K562 (cell line): ENCODE measurements at regions not wholly inside any gene's neighbourhood (a gene's known extent, or its start where the extent isn't known, plus 50 kb on each side); places are given as distances from the start of the nearest gene placed in this dataset.

Source experiments
- ATAC-seq: fragments of 200-7000 bp; cut with Tn5 transposase; 3 replicates; pipeline ENCODE4 v1.9.1; 2020; ENCODE audit warnings: moderate library complexity
- BruUV-seq: library from RNA; stranded (reverse); fragments of 400-500 nt; replicated peaks from 2 replicates; lab custom pipeline; 2021; lab: Mats Ljungman, UMichigan
- CTCF ChIA-PET: fragments of 300-600 bp; formaldehyde crosslinking; extraction: SDS; loops from one replicate; lab custom pipeline; 2021; ENCODE audit warnings: low intra/inter-chr PET ratio; lab: Yijun Ruan, JAX
- POLR2A ChIA-PET: fragments of 300-600, 350-650 bp; sonication (Branson Sonifier 250); formaldehyde crosslinking; extraction: SDS; loops from one replicate; lab custom pipeline; 2021; ENCODE audit warnings: antibody characterized with exemption, inconsistent platforms; lab: Yijun Ruan, JAX
- DNase-seq, 4 experiments: peaks; one replicate each; pipeline versions ENCODE4 v3.0.0 to v3.0.0-alpha.2; 2011 to 2018; ENCODE audit warnings: low spot score in 3 of 4, mixed read lengths in 3 of 4; ENCODE audit errors: extremely low read depth in 1 of 4
- FAIRE-seq: peaks from 2 replicates; lab custom pipeline; 2011; peaks lifted over from hg19 to GRCh38; lab: Jason Lieb, UNC
- H2AFZ ChIP-seq: 2 replicates; pipeline ENCODE4 v1.6.0; 2011; ENCODE audit warnings: low read depth, low read length, control low read depth, inconsistent platforms
- H3K27ac ChIP-seq: fragments of 200-600 bp; 3 replicates; pipeline ENCODE4 v1.8.0; 2011; ENCODE audit warnings: low read depth, mild to moderate bottlenecking, control low read depth, inconsistent platforms, low read length, moderate library complexity, mixed read lengths; ENCODE audit errors: extremely low read depth
- H3K27me3 ChIP-seq, 2 experiments: fragments of 300-600 bp in 1 of 2; 2 replicates in 1 of 2; 3 replicates in 1 of 2; pipeline versions ENCODE4 v1.6.0 to v1.8.0; 2011; ENCODE audit warnings: inconsistent platforms in 2 of 2, low read length in 2 of 2, mild to moderate bottlenecking in 1 of 2, mixed read lengths in 1 of 2, moderate library complexity in 1 of 2; ENCODE audit not compliant: control insufficient read depth in 2 of 2, insufficient read depth in 2 of 2
- H3K36me3 ChIP-seq: fragments of 300-600 bp; 3 replicates; pipeline ENCODE4 v1.8.0; 2011; ENCODE audit warnings: mild to moderate bottlenecking, low read length, inconsistent platforms; ENCODE audit not compliant: control insufficient read depth, insufficient read depth
- H3K4me1 ChIP-seq, 2 experiments: fragments of 200-600 bp in 1 of 2; replicated peaks in 1 of 2; 2 replicates in 1 of 2; 3 replicates in 1 of 2; pipeline versions ENCODE4 v1.5.1 to v1.8.0; 2011; ENCODE audit warnings: inconsistent platforms in 2 of 2, low read length in 2 of 2, mild to moderate bottlenecking in 1 of 2, mixed read lengths in 1 of 2, moderate library complexity in 1 of 2; ENCODE audit not compliant: control insufficient read depth in 2 of 2, insufficient read depth in 2 of 2
- H3K4me2 ChIP-seq: 2 replicates; pipeline ENCODE4 v1.6.1; 2011; ENCODE audit warnings: low read length, control low read depth, inconsistent platforms, mixed read lengths; ENCODE audit not compliant: insufficient read depth
- H3K4me3 ChIP-seq: fragments of 200-600 bp; sonication (generic), shearing (Covaris generic); 2 replicates; pipeline ENCODE4 v1.5.1; 2016; ENCODE audit warnings: control low read depth, inconsistent platforms
- H3K79me2 ChIP-seq: fragments of 200-600 bp; 3 replicates; pipeline ENCODE4 v1.8.0; 2011; ENCODE audit warnings: low read length, inconsistent platforms; ENCODE audit not compliant: control insufficient read depth, insufficient read depth
- H3K9ac ChIP-seq, 2 experiments: 2 replicates each; pipeline versions ENCODE4 v1.6.0 to v1.6.1; 2011; ENCODE audit warnings: low read depth in 2 of 2, low read length in 2 of 2, control low read depth in 1 of 2, inconsistent platforms in 1 of 2, mild to moderate bottlenecking in 1 of 2, mixed read lengths in 1 of 2; ENCODE audit not compliant: insufficient read depth in 1 of 2
- H3K9me1 ChIP-seq: one replicate; pipeline ENCODE4 v1.6.0; 2011; ENCODE audit warnings: inconsistent platforms, mild to moderate bottlenecking, low read length, moderate library complexity; ENCODE audit not compliant: control insufficient read depth, insufficient read depth
- H3K9me3 ChIP-seq: replicated peaks from 2 replicates; pipeline ENCODE4 v1.5.1; 2011; ENCODE audit warnings: low read depth, low read length, inconsistent platforms; ENCODE audit not compliant: control insufficient read depth, insufficient read depth
- H4K20me1 ChIP-seq: replicated peaks from 2 replicates; pipeline ENCODE4 v1.6.1; 2011; ENCODE audit warnings: low read length, inconsistent platforms, mixed read lengths; ENCODE audit not compliant: control insufficient read depth, insufficient read depth
- KAT8 ChIP-seq: fragments of 450-650 bp; IDR thresholded peaks from 2 replicates; pipeline ENCODE4 v1.6.1; 2016; ENCODE audit warnings: low read depth, mild to moderate bottlenecking
- KDM1A ChIP-seq, 2 experiments: fragments of 450-650 bp; IDR thresholded peaks; 2 replicates each; pipeline ENCODE4 v1.6.1; 2016; ENCODE audit warnings: mild to moderate bottlenecking in 2 of 2
- MECOM ChIP-seq: fragments of 250-450 bp; sonication (Bioruptor Pico); IDR thresholded peaks from 2 replicates; pipeline ENCODE4 v1.8.0; 2022; ENCODE audit warnings: inconsistent platforms
- RFX1 ChIP-seq: fragments of 450-650 bp; IDR thresholded peaks from 2 replicates; pipeline ENCODE4 v1.6.1; 2016; ENCODE audit warnings: mild to moderate bottlenecking, moderate library complexity
- TCFL5 ChIP-seq: fragments of 250-450 bp; sonication (Bioruptor Pico); conservative IDR thresholded peaks from 2 replicates; pipeline ENCODE4 v1.6.1; 2021; ENCODE audit warnings: mild to moderate bottlenecking, moderate library complexity, matching md5 sums
- XRCC5 ChIP-seq: fragments of 200-400 bp; formaldehyde crosslinking; IDR thresholded peaks from 2 replicates; pipeline ENCODE4 v1.6.1; 2017; ENCODE audit warnings: low read depth, mild to moderate bottlenecking, low read length
- WGBS: fragments of 100-300 bp; shearing (Covaris generic); methylation state at CpG from one replicate; pipeline ENCODE4 v1.1.6; 2016; ENCODE audit warnings: low coverage, mixed read lengths; ENCODE audit not compliant: insufficient coverage; ENCODE audit errors: missing lambda C conversion rate; 5-methylcytosine and 5-hydroxymethylcytosine counted together
- in situ Hi-C: fragments of 300-500 bp; cut with MboI; formaldehyde crosslinking; loops from 4 replicates; pipeline ENCODE4 v1.15.0; 2018; ENCODE audit warnings: inconsistent platforms, mixed read lengths
- intact Hi-C: fragments of 100-400 bp; cut with micrococcal nuclease; formaldehyde crosslinking; loops from 2 replicates; pipeline ENCODE4 v1.14.2; 2022
- TF ChIP-seq, protein P1 (sequence below): fragments of 450-650 bp; IDR thresholded peaks from 2 replicates; pipeline ENCODE4 v1.6.1; 2016; ENCODE audit warnings: low read depth
- TF ChIP-seq, protein P2 (sequence below): IDR thresholded peaks from 3 replicates; pipeline ENCODE4 v1.6.1; 2011; ENCODE audit warnings: borderline replicate concordance, mild to moderate bottlenecking, moderate library complexity; ENCODE audit not compliant: insufficient read length; ENCODE audit errors: extremely low read depth
- TF ChIP-seq, protein P3 (sequence below): sonication (generic); IDR thresholded peaks from 2 replicates; pipeline ENCODE4 v1.6.1; 2016

DNA sequence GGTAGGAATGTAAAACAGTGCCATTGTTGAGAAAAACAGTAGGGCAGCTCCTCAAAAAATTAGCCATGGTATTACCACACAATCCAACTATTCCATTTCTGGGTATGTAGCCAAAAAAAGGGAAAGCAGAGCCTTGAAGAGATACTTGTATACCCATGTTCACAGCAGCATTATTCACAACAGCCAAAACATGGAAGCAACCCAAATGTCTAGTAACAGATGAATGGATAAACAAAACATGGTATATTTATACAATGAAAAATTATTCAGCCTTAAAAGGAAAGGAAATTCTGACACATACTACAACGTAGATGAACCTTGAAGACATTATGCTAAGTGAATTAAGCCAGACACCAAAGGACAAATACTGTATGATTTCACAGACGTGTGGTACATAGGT, 67.6 kb upstream of the GNG2 start (continued):
- TF ChIP-seq, protein P1, sequence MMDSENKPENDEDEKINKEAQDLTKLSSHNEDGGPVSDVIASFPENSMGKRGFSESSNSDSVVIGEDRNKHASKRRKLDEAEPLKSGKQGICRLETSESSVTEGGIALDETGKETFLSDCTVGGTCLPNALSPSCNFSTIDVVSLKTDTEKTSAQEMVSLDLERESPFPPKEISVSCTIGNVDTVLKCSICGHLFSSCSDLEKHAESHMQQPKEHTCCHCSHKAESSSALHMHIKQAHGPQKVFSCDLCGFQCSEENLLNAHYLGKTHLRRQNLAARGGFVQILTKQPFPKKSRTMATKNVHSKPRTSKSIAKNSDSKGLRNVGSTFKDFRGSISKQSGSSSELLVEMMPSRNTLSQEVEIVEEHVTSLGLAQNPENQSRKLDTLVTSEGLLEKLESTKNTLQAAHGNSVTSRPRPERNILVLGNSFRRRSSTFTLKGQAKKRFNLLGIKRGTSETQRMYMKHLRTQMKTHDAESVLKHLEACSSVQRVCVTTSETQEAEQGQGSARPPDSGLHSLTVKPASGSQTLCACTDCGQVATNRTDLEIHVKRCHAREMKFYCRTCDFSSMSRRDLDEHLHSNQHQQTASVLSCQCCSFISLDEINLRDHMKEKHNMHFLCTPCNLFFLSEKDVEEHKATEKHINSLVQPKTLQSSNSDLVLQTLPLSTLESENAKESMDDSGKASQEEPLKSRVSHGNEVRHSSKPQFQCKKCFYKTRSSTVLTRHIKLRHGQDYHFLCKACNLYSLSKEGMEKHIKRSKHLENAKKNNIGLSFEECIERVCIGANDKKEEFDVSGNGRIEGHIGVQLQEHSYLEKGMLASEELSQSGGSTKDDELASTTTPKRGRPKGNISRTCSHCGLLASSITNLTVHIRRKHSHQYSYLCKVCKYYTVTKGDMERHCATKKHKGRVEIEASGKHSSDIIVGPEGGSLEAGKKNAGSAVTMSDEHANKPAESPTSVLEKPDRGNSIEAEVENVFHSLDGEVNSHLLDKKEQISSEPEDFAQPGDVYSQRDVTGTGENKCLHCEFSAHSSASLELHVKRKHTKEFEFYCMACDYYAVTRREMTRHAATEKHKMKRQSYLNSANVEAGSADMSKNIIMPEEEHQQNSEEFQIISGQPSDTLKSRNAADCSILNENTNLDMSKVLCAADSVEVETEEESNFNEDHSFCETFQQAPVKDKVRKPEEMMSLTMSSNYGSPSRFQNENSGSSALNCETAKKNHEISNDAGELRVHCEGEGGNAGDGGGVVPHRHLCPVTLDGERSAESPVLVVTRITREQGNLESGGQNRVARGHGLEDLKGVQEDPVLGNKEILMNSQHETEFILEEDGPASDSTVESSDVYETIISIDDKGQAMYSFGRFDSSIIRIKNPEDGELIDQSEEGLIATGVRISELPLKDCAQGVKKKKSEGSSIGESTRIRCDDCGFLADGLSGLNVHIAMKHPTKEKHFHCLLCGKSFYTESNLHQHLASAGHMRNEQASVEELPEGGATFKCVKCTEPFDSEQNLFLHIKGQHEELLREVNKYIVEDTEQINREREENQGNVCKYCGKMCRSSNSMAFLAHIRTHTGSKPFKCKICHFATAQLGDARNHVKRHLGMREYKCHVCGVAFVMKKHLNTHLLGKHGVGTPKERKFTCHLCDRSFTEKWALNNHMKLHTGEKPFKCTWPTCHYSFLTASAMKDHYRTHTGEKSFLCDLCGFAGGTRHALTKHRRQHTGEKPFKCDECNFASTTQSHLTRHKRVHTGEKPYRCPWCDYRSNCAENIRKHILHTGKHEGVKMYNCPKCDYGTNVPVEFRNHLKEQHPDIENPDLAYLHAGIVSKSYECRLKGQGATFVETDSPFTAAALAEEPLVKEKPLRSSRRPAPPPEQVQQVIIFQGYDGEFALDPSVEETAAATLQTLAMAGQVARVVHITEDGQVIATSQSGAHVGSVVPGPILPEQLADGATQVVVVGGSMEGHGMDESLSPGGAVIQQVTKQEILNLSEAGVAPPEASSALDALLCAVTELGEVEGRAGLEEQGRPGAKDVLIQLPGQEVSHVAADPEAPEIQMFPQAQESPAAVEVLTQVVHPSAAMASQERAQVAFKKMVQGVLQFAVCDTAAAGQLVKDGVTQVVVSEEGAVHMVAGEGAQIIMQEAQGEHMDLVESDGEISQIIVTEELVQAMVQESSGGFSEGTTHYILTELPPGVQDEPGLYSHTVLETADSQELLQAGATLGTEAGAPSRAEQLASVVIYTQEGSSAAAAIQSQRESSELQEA = no peak
- TF ChIP-seq, all 486 proteins: peak for 0

DNA sequence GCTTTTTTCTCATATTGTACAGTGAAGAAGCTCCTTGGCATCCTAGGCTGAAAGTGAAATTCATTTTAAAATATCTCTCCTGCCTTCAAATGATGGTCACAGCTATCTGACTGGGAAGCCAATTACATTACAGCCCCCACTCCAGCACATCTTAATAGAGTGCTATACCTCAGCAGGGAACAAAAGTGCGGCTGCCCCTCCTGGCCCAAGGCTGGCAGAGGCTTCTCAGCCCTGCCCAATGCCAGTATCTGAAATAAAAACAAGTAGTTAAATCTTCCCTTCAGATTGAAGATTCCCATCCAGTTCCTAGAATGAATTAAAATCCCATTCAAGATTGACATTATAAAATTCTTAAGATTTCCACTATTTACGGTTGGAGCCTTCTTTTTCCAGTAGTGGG, 54.9 kb upstream of the GNG2 start:
- no peak for DNase-seq
- in situ Hi-C loops = no loop called here
- no peak for FAIRE-seq
- H3K36me3 ChIP-seq = no peaks in the 10 kb centered on the region
- H2AFZ ChIP-seq = no peak overlapping the region
- H3K27ac ChIP-seq = no peak overlapping the region
- H3K4me2 ChIP-seq = no peak overlapping the region
- no peaks in the 10 kb centered on the region for H3K9me1 ChIP-seq
- BruUV-seq = no TSS peak
- ATAC-seq = no peak
- WGBS = 6% methylated on average over 2 of the region's 2 CpGs
- H3K4me1 ChIP-seq = no peaks in the 10 kb centered on the region
- H4K20me1 ChIP-seq = no peaks in the 10 kb centered on the region
- intact Hi-C loops = no loop called here
- H3K27me3 ChIP-seq = no peaks in the 10 kb centered on the region
- no peaks in the 10 kb centered on the region for H3K79me2 ChIP-seq
- no peak overlapping the region for H3K4me3 ChIP-seq
- H3K9ac ChIP-seq = no peak overlapping the region
- no peaks in the 10 kb centered on the region for H3K9me3 ChIP-seq
- ChIA-PET CTCF (no interaction called here), POLR2A (no interaction called here)
- TF ChIP-seq KAT8 (no peak), MECOM (no peak), XRCC5 (no peak), KDM1A (IDR thresholded peaks at IDR 0.05) (no peak), RFX1 (no peak), TCFL5 (no peak)
- TF ChIP-seq, protein P2, sequence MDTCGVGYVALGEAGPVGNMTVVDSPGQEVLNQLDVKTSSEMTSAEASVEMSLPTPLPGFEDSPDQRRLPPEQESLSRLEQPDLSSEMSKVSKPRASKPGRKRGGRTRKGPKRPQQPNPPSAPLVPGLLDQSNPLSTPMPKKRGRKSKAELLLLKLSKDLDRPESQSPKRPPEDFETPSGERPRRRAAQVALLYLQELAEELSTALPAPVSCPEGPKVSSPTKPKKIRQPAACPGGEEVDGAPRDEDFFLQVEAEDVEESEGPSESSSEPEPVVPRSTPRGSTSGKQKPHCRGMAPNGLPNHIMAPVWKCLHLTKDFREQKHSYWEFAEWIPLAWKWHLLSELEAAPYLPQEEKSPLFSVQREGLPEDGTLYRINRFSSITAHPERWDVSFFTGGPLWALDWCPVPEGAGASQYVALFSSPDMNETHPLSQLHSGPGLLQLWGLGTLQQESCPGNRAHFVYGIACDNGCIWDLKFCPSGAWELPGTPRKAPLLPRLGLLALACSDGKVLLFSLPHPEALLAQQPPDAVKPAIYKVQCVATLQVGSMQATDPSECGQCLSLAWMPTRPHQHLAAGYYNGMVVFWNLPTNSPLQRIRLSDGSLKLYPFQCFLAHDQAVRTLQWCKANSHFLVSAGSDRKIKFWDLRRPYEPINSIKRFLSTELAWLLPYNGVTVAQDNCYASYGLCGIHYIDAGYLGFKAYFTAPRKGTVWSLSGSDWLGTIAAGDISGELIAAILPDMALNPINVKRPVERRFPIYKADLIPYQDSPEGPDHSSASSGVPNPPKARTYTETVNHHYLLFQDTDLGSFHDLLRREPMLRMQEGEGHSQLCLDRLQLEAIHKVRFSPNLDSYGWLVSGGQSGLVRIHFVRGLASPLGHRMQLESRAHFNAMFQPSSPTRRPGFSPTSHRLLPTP = no peak
- TF ChIP-seq, protein P3, sequence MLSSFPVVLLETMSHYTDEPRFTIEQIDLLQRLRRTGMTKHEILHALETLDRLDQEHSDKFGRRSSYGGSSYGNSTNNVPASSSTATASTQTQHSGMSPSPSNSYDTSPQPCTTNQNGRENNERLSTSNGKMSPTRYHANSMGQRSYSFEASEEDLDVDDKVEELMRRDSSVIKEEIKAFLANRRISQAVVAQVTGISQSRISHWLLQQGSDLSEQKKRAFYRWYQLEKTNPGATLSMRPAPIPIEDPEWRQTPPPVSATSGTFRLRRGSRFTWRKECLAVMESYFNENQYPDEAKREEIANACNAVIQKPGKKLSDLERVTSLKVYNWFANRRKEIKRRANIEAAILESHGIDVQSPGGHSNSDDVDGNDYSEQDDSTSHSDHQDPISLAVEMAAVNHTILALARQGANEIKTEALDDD = no peak
